ENCODE measurements at regions not wholly inside any gene's neighbourhood (a gene's known extent, or its start where the extent isn't known, plus 50 kb on each side); places are given as distances from the start of the nearest gene placed in this dataset.

DNA sequence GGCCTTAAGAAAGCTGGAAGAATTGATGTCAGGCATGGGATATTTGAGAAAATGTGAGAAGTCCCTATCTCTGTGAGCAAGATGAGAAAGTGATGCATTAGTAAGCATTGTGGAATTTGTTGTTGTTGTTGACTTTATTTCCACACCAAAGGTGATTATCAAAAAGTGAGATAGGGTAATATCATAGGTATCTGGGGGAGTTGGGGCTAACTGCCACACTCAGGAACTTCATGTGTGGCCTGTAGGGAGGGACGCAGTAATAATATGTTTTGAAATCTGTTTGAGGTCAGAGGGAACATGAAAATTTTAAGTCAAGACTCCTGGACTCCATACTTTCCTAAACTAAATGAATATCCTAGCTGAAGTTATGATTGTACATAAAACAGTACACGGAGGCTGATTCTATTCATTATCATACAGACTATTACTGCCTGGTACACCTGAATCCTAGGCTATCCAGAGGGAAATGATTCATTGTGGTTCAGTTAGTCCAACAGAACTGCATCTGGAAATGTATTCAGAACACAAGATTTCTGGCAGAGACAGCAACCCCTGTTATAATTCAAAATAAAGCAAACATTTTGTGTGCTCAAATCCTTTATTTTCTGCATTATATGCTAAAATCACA lies 304.8 kb downstream of the CPS1 start (continued):
- no peak for TF ChIP-seq ZNF114 (CRISPR knock-in tag; IDR thresholded peaks at IDR 0.05)
- TF ChIP-seq ZNF331 (CRISPR knock-in tag; IDR thresholded peaks at IDR 0.05; ENCODE audit: low read depth): no peak
- TF ChIP-seq POLR2AphosphoS5 (IDR thresholded peaks at IDR 0.05; ENCODE audit: low read depth): no peak
- TF ChIP-seq, protein P1, sequence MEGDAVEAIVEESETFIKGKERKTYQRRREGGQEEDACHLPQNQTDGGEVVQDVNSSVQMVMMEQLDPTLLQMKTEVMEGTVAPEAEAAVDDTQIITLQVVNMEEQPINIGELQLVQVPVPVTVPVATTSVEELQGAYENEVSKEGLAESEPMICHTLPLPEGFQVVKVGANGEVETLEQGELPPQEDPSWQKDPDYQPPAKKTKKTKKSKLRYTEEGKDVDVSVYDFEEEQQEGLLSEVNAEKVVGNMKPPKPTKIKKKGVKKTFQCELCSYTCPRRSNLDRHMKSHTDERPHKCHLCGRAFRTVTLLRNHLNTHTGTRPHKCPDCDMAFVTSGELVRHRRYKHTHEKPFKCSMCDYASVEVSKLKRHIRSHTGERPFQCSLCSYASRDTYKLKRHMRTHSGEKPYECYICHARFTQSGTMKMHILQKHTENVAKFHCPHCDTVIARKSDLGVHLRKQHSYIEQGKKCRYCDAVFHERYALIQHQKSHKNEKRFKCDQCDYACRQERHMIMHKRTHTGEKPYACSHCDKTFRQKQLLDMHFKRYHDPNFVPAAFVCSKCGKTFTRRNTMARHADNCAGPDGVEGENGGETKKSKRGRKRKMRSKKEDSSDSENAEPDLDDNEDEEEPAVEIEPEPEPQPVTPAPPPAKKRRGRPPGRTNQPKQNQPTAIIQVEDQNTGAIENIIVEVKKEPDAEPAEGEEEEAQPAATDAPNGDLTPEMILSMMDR (conservative IDR thresholded peaks at IDR 0.05; ENCODE audit: low read depth in 2 of 2): no peak
- no peak for TF ChIP-seq STAT1 (IDR thresholded peaks at IDR 0.05; ENCODE audit: unreplicated experiment)
- TF ChIP-seq NANOG (IDR thresholded peaks at IDR 0.05; ENCODE audit: borderline replicate concordance): no peak
- no peak for TF ChIP-seq EZH2phosphoT487 (IDR thresholded peaks at IDR 0.05; ENCODE audit: unreplicated experiment)

DNA sequence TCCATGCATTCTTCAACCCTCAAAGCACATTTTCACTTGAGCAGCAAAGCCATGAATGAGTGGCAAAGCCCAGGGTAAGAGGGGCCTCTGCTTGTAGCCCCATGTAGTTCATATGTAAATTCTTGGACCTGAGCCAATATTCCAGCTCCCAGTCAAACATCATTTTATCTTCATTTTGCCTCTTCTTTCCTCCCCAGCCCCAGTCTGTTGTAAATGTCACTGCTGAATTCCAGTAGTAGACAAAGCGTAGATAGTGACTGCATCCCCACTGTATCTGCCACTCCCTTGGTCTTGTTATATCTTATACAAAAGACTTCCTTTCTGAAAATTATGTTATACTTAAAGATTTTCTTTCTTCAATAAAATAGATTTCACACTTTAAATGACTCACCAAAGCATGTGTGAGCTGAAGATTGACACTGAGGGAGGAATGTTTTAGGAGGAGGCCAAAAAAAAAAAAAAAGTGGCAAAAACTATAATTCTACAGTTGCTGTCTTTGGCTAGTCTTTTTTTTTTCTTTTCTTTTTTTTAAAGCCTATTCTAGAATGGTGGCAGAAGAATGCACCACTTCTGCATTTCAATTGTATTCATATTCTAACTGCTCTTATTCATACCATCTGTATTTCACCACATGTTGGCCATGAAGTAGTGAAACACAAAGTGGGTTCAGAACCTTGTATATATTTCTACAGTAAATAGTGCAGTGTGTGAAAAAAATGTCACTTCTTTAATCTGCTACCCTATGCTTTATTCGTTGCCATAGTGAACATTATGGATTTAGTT lies 306.1 kb downstream of the CPS1 start:
- ATAC-seq: no peak
- H3K36me3 Mint-ChIP-seq (ENCODE audit: low read depth): no peaks in the 10 kb centered on the region
- no peak for TF ChIP-seq ZNF114 (CRISPR knock-in tag; IDR thresholded peaks at IDR 0.05)
- TF ChIP-seq, protein P1 (conservative IDR thresholded peaks at IDR 0.05; ENCODE audit: low read depth in 2 of 2): no peak
- TF ChIP-seq EZH2phosphoT487 (IDR thresholded peaks at IDR 0.05; ENCODE audit: unreplicated experiment): no peak
- TF ChIP-seq ZNF331 (CRISPR knock-in tag; IDR thresholded peaks at IDR 0.05; ENCODE audit: low read depth): no peak
- TF ChIP-seq, protein P2, sequence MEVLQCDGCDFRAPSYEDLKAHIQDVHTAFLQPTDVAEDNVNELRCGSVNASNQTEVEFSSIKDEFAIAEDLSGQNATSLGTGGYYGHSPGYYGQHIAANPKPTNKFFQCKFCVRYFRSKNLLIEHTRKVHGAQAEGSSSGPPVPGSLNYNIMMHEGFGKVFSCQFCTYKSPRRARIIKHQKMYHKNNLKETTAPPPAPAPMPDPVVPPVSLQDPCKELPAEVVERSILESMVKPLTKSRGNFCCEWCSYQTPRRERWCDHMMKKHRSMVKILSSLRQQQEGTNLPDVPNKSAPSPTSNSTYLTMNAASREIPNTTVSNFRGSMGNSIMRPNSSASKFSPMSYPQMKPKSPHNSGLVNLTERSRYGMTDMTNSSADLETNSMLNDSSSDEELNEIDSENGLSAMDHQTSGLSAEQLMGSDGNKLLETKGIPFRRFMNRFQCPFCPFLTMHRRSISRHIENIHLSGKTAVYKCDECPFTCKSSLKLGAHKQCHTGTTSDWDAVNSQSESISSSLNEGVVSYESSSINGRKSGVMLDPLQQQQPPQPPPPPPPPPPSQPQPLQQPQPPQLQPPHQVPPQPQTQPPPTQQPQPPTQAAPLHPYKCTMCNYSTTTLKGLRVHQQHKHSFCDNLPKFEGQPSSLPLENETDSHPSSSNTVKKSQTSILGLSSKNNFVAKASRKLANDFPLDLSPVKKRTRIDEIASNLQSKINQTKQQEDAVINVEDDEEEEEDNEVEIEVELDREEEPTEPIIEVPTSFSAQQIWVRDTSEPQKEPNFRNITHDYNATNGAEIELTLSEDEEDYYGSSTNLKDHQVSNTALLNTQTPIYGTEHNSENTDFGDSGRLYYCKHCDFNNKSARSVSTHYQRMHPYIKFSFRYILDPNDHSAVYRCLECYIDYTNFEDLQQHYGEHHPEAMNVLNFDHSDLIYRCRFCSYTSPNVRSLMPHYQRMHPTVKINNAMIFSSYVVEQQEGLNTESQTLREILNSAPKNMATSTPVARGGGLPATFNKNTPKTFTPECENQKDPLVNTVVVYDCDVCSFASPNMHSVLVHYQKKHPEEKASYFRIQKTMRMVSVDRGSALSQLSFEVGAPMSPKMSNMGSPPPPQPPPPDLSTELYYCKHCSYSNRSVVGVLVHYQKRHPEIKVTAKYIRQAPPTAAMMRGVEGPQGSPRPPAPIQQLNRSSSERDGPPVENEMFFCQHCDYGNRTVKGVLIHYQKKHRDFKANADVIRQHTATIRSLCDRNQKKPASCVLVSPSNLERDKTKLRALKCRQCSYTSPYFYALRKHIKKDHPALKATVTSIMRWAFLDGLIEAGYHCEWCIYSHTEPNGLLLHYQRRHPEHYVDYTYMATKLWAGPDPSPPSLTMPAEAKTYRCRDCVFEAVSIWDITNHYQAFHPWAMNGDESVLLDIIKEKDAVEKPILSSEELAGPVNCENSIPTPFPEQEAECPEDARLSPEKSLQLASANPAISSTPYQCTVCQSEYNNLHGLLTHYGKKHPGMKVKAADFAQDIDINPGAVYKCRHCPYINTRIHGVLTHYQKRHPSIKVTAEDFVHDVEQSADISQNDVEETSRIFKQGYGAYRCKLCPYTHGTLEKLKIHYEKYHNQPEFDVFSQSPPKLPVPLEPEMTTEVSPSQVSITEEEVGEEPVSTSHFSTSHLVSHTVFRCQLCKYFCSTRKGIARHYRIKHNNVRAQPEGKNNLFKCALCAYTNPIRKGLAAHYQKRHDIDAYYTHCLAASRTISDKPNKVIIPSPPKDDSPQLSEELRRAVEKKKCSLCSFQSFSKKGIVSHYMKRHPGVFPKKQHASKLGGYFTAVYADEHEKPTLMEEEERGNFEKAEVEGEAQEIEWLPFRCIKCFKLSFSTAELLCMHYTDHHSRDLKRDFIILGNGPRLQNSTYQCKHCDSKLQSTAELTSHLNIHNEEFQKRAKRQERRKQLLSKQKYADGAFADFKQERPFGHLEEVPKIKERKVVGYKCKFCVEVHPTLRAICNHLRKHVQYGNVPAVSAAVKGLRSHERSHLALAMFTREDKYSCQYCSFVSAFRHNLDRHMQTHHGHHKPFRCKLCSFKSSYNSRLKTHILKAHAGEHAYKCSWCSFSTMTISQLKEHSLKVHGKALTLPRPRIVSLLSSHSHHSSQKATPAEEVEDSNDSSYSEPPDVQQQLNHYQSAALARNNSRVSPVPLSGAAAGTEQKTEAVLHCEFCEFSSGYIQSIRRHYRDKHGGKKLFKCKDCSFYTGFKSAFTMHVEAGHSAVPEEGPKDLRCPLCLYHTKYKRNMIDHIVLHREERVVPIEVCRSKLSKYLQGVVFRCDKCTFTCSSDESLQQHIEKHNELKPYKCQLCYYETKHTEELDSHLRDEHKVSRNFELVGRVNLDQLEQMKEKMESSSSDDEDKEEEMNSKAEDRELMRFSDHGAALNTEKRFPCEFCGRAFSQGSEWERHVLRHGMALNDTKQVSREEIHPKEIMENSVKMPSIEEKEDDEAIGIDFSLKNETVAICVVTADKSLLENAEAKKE (CRISPR knock-in tag; IDR thresholded peaks at IDR 0.05): no peak
- TF ChIP-seq POLR2AphosphoS5 (IDR thresholded peaks at IDR 0.05; ENCODE audit: low read depth): no peak
- TF ChIP-seq CREB1 (CRISPR knock-in tag; IDR thresholded peaks at IDR 0.05; ENCODE audit: low read depth): no peak
- TF ChIP-seq NANOG (IDR thresholded peaks at IDR 0.05; ENCODE audit: borderline replicate concordance): no peak
- TF ChIP-seq, protein P3, sequence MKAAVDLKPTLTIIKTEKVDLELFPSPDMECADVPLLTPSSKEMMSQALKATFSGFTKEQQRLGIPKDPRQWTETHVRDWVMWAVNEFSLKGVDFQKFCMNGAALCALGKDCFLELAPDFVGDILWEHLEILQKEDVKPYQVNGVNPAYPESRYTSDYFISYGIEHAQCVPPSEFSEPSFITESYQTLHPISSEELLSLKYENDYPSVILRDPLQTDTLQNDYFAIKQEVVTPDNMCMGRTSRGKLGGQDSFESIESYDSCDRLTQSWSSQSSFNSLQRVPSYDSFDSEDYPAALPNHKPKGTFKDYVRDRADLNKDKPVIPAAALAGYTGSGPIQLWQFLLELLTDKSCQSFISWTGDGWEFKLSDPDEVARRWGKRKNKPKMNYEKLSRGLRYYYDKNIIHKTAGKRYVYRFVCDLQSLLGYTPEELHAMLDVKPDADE (IDR thresholded peaks at IDR 0.05): no peak
- TF ChIP-seq EZH2 (IDR thresholded peaks at IDR 0.05; ENCODE audit: low read depth, unreplicated experiment): no peak

More for the DNA sequence above, 306.1 kb downstream of the CPS1 start:
- H3K79me2 ChIP-seq (replicated peaks; ENCODE audit: insufficient read depth): no peaks in the 10 kb centered on the region
- H4K20me1 ChIP-seq (replicated peaks; ENCODE audit: insufficient read depth): no peaks in the 10 kb centered on the region
- peaks cover 42% of the 10 kb centered on the region for H3K4me1 ChIP-seq (ENCODE audit: insufficient read depth)
- Mint-ChIP-seq H3K27ac (peak overlapping the region; percentile 47; the same call in 1 of the 2 replicates), H3K4me3 (no peak overlapping the region), H3K4me1 (peaks cover 42% of the 10 kb centered on the region), H3K27me3 (ENCODE audit: insufficient read depth, low read depth, poor library complexity) (no peaks in the 10 kb centered on the region), H3K9me3 (no peaks in the 10 kb centered on the region)
- no peak for DNase-seq (ENCODE audit: low spot score)
- no peak overlapping the region for H3K4me3 ChIP-seq
- H3F3A ChIP-seq (replicated peaks; ENCODE audit: low read depth): no peaks in the 10 kb centered on the region
- no peaks in the 10 kb centered on the region for H3K27me3 ChIP-seq (ENCODE audit: insufficient read depth)
- H3K27ac ChIP-seq (ENCODE audit: low read depth): no peak overlapping the region
- no peaks in the 10 kb centered on the region for H3K36me3 ChIP-seq (ENCODE audit: insufficient read depth)
- peak overlapping the region; percentile 6; the same call in 1 of the 2 replicates for H2AFZ ChIP-seq
- H3K9me2 ChIP-seq (ENCODE audit: insufficient read depth): no peaks in the 10 kb centered on the region
- peak overlapping the region; percentile 33; the same call in 1 of the 2 replicates for H3K4me2 ChIP-seq

Measured in GM23338 (cell line).